ENCODE measurements at regions not wholly inside any gene's neighbourhood (a gene's known extent, or its start where the extent isn't known, plus 50 kb on each side); places are given as distances from the start of the nearest gene placed in this dataset.

- no peak overlapping the region for H3K4ac ChIP-seq (replicated peaks; ENCODE audit: insufficient read length, low read depth, low read length)
- H2AK5ac ChIP-seq (ENCODE audit: low read depth, low read length), result no peak overlapping the region
- H3K27me3 ChIP-seq (replicated peaks in 1 of 4; ENCODE audit: control insufficient read depth in 3 of 4, extremely low read depth in 1 of 4, insufficient read depth in 3 of 4, low read length in 3 of 4), result no peaks in the 10 kb centered on the region
- no peak overlapping the region for H2BK20ac ChIP-seq (ENCODE audit: low read length)
- H3K14ac ChIP-seq (ENCODE audit: insufficient read length), result no peak overlapping the region
- peaks cover 0 to 5% (median 0%) of the 10 kb centered on the region in 4 experiments; a peak in 1 of 8 replicates for H3K36me3 ChIP-seq (ENCODE audit: control insufficient read depth in 2 of 4, insufficient read depth in 4 of 4, low read length in 3 of 4)
- ChIA-PET CTCF (ENCODE audit: partially characterized antibody) (no interaction called here), POLR2A (ENCODE audit: partially characterized antibody) (no interaction called here)
- H3K4me2 ChIP-seq (ENCODE audit: insufficient read depth in 1 of 2, low read depth in 2 of 2, low read length in 2 of 2), result no peak overlapping the region
- no peak overlapping the region for H3K23ac ChIP-seq (ENCODE audit: insufficient read length)
- no peaks in the 10 kb centered on the region for H4K20me1 ChIP-seq (replicated peaks in 1 of 2; ENCODE audit: control insufficient read depth in 1 of 2, insufficient read depth in 2 of 2, low read length in 2 of 2)
- no peak overlapping the region for H3K27ac ChIP-seq (ENCODE audit: low read depth, low read length)
- H3K56ac ChIP-seq (replicated peaks; ENCODE audit: insufficient read length, low read depth, low read length), result no peak overlapping the region
- no peak overlapping the region for H2AFZ ChIP-seq (ENCODE audit: low read length)
- no peak for DNase-seq (ENCODE audit: low read depth in 1 of 2, low spot score in 2 of 2)
- H2BK120ac ChIP-seq (replicated peaks; ENCODE audit: low read depth, low read length), result no peak overlapping the region
- no peak overlapping the region for H2BK5ac ChIP-seq (ENCODE audit: low read depth, low read length)
- no peak for FAIRE-seq
- H3K79me2 ChIP-seq (ENCODE audit: control insufficient read depth in 1 of 2, insufficient read depth in 2 of 2, low read length in 2 of 2), result no peaks in the 10 kb centered on the region
- H3K9ac ChIP-seq (replicated peaks in 1 of 4; ENCODE audit: extremely low read depth in 1 of 4, low read depth in 3 of 4, low read length in 3 of 4), result no peak overlapping the region
- H3K4me3 ChIP-seq (ENCODE audit: extremely low read depth in 1 of 4, insufficient read depth in 2 of 4, low read depth in 3 of 4, low read length in 4 of 4), result no peak overlapping the region
- no peak overlapping the region for H4K91ac ChIP-seq (replicated peaks; ENCODE audit: insufficient read length, low read length)
- H4K5ac ChIP-seq (ENCODE audit: insufficient read length, low read depth, low read length), result no peak overlapping the region
- H3K9me3 ChIP-seq (ENCODE audit: insufficient read depth in 2 of 2, low read depth in 1 of 2, low read length in 1 of 2), result peaks cover 23 to 31% of the 10 kb centered on the region in 2 experiments
- H2BK12ac ChIP-seq (ENCODE audit: low read depth, low read length), result no peak overlapping the region
- H2BK15ac ChIP-seq (ENCODE audit: low read length), result no peak overlapping the region
- no peaks in the 10 kb centered on the region for H3K23me2 ChIP-seq (ENCODE audit: low read depth, low read length)
- no peak overlapping the region for H3K18ac ChIP-seq (ENCODE audit: extremely low read depth, low read length)
- H4K8ac ChIP-seq (ENCODE audit: extremely low read depth, insufficient read depth, low read length), result no peak overlapping the region
- H3K79me1 ChIP-seq (ENCODE audit: low read depth, low read length), result no peaks in the 10 kb centered on the region
- H3K4me1 ChIP-seq (replicated peaks in 1 of 4; ENCODE audit: control insufficient read depth in 3 of 4, insufficient read depth in 4 of 4, low read length in 3 of 4), result no peaks in the 10 kb centered on the region
- TF ChIP-seq CHD7 (IDR thresholded peaks at IDR 0.05; ENCODE audit: insufficient replicate concordance, low read length) (no peak), CHD2 (IDR thresholded peaks at IDR 0.05; ENCODE audit: low read length) (no peak), SP2 (IDR thresholded peaks at IDR 0.05; ENCODE audit: low read length) (no peak)
Observed at GRCh38 chr5:27158171-27158570, 119.8 kb upstream of the CDH9 start.

Measured in H1 (cell line).